HepG2 (cell line): ENCODE measurements at regions not wholly inside any gene's neighbourhood (a gene's known extent, or its start where the extent isn't known, plus 50 kb on each side); places are given as distances from the start of the nearest gene placed in this dataset.

ENCODE experiments used
- CREBL2 ChIP-seq: sonication (generic); formaldehyde crosslinking; IDR thresholded peaks from 2 replicates; pipeline ENCODE4 v1.8.1; 2023; ENCODE audit warnings: missing genetic modification reagents, mild to moderate bottlenecking, borderline replicate concordance
- KDM2A ChIP-seq: sonication (generic); formaldehyde crosslinking; IDR thresholded peaks from 2 replicates; pipeline ENCODE4 v1.4.0; 2020; ENCODE audit warnings: low read depth, missing genetic modification reagents, borderline replicate concordance
- POLR2A ChIP-seq, 2 experiments: IDR thresholded peaks; 2 replicates each; pipeline ENCODE4 v1.6.1; 2011; ENCODE audit warnings: low read depth in 2 of 2, low read length in 2 of 2, mild to moderate bottlenecking in 1 of 2, moderate library complexity in 1 of 2; ENCODE audit not compliant: insufficient read depth in 1 of 2
- ZBTB33 ChIP-seq: sonication (generic); formaldehyde crosslinking; IDR thresholded peaks from 2 replicates; pipeline ENCODE4 v1.4.0; 2020; ENCODE audit warnings: missing genetic modification reagents
- ZNF121 ChIP-seq: sonication (generic); formaldehyde crosslinking; IDR thresholded peaks from 2 replicates; pipeline ENCODE4 v1.5.0; 2020; ENCODE audit warnings: mild to moderate bottlenecking, missing genetic modification reagents
- ZNF232 ChIP-seq: sonication (generic); formaldehyde crosslinking; IDR thresholded peaks from 2 replicates; pipeline ENCODE4 v1.4.0; 2020; ENCODE audit warnings: missing genetic modification reagents, borderline replicate concordance
- TF ChIP-seq, protein P1 (sequence below): sonication (generic); formaldehyde crosslinking; IDR thresholded peaks from 2 replicates; pipeline ENCODE4 v1.5.0; 2020; ENCODE audit warnings: mild to moderate bottlenecking, missing genetic modification reagents, moderate library complexity
- TF ChIP-seq, protein P2 (sequence below): IDR thresholded peaks from 2 replicates; pipeline ENCODE4 v1.6.1; 2016; ENCODE audit warnings: low read depth
- TF ChIP-seq, protein P3 (sequence below): sonication (generic); formaldehyde crosslinking; IDR thresholded peaks from 2 replicates; pipeline ENCODE4 v1.8.0; 2022; ENCODE audit warnings: missing genetic modification reagents, mild to moderate bottlenecking, moderate library complexity, borderline replicate concordance

- no peak for TF ChIP-seq ZBTB33 (CRISPR knock-in tag)
- TF ChIP-seq KDM2A (CRISPR knock-in tag), result no peak
- TF ChIP-seq, protein P1, sequence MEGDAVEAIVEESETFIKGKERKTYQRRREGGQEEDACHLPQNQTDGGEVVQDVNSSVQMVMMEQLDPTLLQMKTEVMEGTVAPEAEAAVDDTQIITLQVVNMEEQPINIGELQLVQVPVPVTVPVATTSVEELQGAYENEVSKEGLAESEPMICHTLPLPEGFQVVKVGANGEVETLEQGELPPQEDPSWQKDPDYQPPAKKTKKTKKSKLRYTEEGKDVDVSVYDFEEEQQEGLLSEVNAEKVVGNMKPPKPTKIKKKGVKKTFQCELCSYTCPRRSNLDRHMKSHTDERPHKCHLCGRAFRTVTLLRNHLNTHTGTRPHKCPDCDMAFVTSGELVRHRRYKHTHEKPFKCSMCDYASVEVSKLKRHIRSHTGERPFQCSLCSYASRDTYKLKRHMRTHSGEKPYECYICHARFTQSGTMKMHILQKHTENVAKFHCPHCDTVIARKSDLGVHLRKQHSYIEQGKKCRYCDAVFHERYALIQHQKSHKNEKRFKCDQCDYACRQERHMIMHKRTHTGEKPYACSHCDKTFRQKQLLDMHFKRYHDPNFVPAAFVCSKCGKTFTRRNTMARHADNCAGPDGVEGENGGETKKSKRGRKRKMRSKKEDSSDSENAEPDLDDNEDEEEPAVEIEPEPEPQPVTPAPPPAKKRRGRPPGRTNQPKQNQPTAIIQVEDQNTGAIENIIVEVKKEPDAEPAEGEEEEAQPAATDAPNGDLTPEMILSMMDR (CRISPR knock-in tag), result no peak
- TF ChIP-seq ZNF121 (CRISPR knock-in tag), result no peak
- TF ChIP-seq CREBL2 (CRISPR knock-in tag), result no peak
- TF ChIP-seq, protein P2, sequence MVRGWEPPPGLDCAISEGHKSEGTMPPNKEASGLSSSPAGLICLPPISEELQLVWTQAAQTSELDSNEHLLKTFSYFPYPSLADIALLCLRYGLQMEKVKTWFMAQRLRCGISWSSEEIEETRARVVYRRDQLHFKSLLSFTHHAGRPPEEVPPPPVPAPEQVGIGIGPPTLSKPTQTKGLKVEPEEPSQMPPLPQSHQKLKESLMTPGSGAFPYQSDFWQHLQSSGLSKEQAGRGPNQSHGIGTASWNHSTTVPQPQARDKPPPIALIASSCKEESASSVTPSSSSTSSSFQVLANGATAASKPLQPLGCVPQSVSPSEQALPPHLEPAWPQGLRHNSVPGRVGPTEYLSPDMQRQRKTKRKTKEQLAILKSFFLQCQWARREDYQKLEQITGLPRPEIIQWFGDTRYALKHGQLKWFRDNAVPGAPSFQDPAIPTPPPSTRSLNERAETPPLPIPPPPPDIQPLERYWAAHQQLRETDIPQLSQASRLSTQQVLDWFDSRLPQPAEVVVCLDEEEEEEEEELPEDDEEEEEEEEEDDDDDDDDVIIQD (CRISPR knock-in tag), result no peak
- TF ChIP-seq ZNF232 (CRISPR knock-in tag), result no peak
- TF ChIP-seq, protein P3, sequence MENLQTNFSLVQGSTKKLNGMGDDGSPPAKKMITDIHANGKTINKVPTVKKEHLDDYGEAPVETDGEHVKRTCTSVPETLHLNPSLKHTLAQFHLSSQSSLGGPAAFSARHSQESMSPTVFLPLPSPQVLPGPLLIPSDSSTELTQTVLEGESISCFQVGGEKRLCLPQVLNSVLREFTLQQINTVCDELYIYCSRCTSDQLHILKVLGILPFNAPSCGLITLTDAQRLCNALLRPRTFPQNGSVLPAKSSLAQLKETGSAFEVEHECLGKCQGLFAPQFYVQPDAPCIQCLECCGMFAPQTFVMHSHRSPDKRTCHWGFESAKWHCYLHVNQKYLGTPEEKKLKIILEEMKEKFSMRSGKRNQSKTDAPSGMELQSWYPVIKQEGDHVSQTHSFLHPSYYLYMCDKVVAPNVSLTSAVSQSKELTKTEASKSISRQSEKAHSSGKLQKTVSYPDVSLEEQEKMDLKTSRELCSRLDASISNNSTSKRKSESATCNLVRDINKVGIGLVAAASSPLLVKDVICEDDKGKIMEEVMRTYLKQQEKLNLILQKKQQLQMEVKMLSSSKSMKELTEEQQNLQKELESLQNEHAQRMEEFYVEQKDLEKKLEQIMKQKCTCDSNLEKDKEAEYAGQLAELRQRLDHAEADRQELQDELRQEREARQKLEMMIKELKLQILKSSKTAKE (CRISPR knock-in tag), result no peak
- no peak for TF ChIP-seq POLR2A (IDR thresholded peaks at IDR 0.05; ENCODE audit: insufficient read depth in 1 of 2, low read depth in 2 of 2, low read length in 2 of 2)
These were observed 1074.5 kb downstream of the PLA2G4A start for GRCh38 chr1:187903223-187903622.
